Fibroblast of skin of back (primary cell): ENCODE measurements at regions not wholly inside any gene's neighbourhood (a gene's known extent, or its start where the extent isn't known, plus 50 kb on each side); places are given as distances from the start of the nearest gene placed in this dataset.

ENCODE experiments used
- DNase-seq: peaks from one replicate; pipeline ENCODE4 v3.0.0-alpha.2; 2013

DNA sequence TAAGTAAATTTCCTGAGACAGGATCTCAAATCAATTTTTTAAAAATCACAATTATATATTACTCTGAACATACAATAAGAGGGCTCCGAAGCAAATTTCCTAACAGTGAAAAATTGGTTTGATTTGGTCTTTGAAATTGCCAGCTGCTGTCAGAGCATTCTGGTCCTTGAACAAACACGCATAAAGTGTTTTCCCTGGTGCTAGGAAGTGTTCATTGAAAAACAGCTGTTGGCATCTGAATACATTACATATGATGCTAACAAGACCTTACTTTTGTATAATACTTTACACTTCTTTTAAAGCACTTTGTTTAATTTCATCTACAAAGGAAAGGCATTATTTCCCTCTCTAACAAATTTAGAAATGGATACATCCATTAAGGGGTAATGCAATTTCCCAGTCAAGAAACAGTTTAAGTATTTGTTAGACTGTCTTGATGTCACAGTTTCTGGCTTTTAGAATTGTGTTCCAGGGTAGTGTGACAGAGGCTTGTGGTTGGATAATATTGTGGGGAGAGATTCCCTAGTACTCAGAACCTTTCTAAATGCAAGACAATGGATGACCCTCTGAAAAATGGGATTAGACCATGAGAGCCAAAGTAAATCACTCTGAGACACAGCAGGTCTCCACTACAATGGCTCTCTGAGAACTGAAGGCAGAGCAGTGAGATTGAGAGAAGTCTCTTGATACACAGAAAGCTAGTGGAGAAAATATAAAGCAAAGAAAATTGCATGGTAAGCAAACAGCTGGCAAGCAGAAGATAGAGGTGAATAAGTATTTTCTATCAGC lies 299.0 kb downstream of the TRIB2 start:
- DNase-seq, result no peak

GRCh38 chr2:13018490-13018889 lies 301.8 kb downstream of the TRIB2 start:
- no peak for DNase-seq

GRCh38 chr2:13019781-13020180 lies 303.0 kb downstream of the TRIB2 start:
- no peak for DNase-seq

DNA sequence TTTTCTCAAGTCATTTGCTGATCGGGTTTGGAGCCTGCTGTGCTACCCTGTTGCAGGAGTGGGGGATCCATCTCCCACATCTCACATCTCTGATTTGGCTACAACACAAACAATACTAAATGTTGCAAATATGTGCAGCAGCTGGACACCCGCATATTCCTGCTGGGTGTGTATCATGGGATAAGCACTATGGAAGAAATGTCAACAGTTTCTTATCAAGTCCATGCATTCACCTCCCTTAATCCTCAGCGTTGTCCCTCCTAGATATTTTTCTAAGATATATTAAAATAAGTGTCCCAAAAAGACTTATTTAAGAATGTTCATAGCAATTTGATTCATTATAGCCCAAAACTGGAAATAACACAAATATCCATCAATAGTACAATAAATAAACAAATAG lies 303.7 kb downstream of the TRIB2 start:
- no peak for DNase-seq

DNA sequence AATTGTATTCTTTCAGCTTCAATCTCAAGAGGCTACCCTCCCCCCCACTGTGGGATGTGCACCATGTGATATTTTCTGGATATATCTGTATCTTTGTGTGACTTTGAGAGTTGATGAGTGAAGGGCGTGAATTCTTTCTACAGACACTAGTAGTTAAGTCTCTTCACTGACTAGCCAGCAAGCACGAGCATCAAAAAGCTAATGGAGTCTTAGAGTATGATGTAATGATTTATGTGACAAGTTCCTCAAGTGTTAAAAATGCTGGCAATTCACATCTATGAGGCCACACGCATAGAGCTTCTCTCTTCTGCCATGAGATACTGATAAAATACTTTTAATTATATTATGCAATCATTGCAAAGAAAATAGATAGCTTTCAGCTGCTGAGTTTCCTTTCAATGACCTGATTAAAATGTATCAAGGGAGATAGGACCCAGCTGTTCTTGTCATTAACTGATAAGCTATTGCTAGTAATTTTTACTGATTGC lies 304.8 kb downstream of the TRIB2 start:
- peak; percentile 58 for DNase-seq

DNA sequence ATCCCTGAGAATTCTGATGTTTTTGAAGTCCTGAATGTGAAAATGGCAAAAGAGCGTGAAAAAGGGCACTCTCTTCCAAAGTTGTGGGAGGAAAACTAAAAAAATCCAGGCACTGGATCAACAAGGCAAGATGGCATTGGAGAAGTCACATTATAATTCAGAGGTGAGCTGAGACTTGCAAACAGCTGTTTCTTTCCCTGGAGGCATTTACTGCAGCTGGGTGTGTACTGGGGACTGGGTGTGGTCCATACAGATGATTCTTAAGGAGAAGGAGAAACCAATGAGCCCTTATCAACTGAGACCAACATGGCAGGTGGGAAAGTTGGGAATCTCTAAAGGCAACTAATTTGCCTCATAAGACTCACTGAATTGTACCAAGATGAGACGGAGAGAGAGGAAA lies 313.9 kb downstream of the TRIB2 start:
- DNase-seq, result no peak

- peak; percentile 72 for DNase-seq
Measured at GRCh38 chr2:13034861-13035260, 318.1 kb downstream of the TRIB2 start.

GRCh38 chr2:13035866-13036265 lies 319.1 kb downstream of the TRIB2 start:
- no peak for DNase-seq

GRCh38 chr2:13040043-13040442 lies 323.3 kb downstream of the TRIB2 start:
- DNase-seq, result no peak

GRCh38 chr2:13046557-13047165 lies 329.9 kb downstream of the TRIB2 start:
- DNase-seq, result peak; percentile 12

GRCh38 chr2:13050764-13051163 lies 334.0 kb downstream of the TRIB2 start:
- DNase-seq, result peak; percentile 33

GRCh38 chr2:13052547-13052946 lies 335.8 kb downstream of the TRIB2 start:
- DNase-seq, result no peak

GRCh38 chr2:13056259-13056843 lies 339.6 kb downstream of the TRIB2 start:
- DNase-seq, result peak; percentile 12

DNA sequence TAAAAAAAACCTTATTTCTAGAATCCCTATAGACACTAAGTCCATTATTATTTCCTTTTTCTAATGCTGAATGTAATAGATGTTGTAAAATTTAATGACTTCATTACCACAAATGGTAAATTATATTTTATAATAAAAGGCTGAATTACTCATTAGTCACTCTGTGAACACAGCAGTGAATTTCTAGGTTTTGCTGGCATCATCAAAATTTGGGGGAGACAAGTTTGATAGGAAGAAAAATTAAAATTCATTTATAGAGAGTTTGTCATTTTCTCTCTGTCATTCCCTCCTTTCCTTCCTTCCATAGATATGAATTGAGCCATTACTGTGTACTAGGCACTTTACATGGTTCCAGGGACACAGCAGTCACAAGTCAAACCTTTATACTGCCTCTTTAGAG lies 340.9 kb downstream of the TRIB2 start:
- DNase-seq, result no peak

GRCh38 chr2:13066676-13067075 lies 349.9 kb downstream of the TRIB2 start:
- no peak for DNase-seq

DNA sequence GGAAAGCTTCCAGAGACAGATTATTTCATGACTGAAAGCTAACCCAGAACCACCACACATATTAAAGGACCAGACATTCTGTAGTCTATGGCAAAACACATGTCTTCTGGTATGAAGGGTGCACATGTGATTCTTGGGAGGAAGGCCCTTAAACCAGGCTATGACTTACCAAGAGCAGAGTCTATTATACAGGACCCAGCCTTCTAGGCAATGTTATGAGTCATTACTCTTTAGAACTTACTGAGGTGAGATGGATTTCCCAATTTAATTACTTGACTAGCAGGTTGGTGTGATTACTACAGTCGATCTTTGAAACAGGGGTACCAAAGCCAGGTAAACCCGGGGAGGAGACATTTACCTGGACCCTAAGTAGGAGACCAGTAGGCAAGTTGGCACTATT lies 350.8 kb downstream of the TRIB2 start:
- no peak for DNase-seq

- DNase-seq, result no peak
Measured at GRCh38 chr2:13089971-13090370, 373.2 kb downstream of the TRIB2 start.

GRCh38 chr2:13091455-13091854 lies 374.7 kb downstream of the TRIB2 start:
- peak; percentile 54 for DNase-seq

GRCh38 chr2:13091861-13092378 lies 375.2 kb downstream of the TRIB2 start:
- peak; percentile 2 for DNase-seq

GRCh38 chr2:13093416-13093991 lies 376.8 kb downstream of the TRIB2 start:
- DNase-seq, result no peak

GRCh38 chr2:13102397-13103063 lies 385.8 kb downstream of the TRIB2 start:
- DNase-seq, result no peak

DNA sequence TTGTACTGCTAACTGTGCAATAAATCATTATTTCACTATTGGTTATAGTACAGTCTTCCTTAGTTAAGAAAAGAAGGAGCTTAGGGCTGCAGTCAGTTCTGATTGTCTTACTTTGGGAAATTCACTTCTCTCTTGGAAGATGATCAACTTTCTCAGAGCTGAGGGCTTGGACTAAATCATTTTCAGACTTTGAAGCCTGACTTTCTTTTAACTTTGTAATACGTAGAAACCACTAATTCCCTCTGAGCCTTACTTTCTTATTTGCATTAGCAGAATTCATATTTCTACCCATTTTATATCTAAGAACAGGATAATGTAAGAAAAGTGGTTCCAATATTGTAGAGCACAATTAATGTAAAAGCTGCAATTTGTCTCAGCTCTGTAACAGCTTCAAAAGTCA lies 386.4 kb downstream of the TRIB2 start:
- no peak for DNase-seq
